OCI-LY7 (cell line): ENCODE measurements at regions not wholly inside any gene's neighbourhood (a gene's known extent, or its start where the extent isn't known, plus 50 kb on each side); places are given as distances from the start of the nearest gene placed in this dataset.
A peak's percentile ranks its signal among the peaks of the same experiment; 100 is the strongest.

Experiments used
- BruUV-seq: library from RNA; stranded (reverse); fragments of 400-500 nt; replicated peaks from 2 replicates; lab custom pipeline; 2021; lab: Mats Ljungman, UMichigan
- CTCF ChIA-PET: fragments of 300-600 bp; sonication (Branson Sonifier 250); formaldehyde crosslinking; loops from one replicate; lab custom pipeline; 2022; ENCODE audit warnings: antibody characterized with exemption; ENCODE audit not compliant: unreplicated experiment; lab: Charles Lee
- POLR2A ChIA-PET: fragments of 300-600 bp; sonication (Branson Sonifier 250); formaldehyde crosslinking; loops from one replicate; lab custom pipeline; 2022; ENCODE audit warnings: antibody characterized with exemption; lab: Charles Lee
- DNase-seq: peaks from one replicate; pipeline ENCODE4 v3.0.0-alpha.2; 2015; ENCODE audit warnings: low spot score
- H2AFZ ChIP-seq: fragments of 200-600 bp; sonication (generic), shearing (Covaris generic); 2 replicates; pipeline ENCODE4 v1.6.1; 2014; ENCODE audit warnings: mild to moderate bottlenecking, antibody characterized with exemption, low read length, moderate library complexity
- H3K27ac ChIP-seq: fragments of 200-600 bp; sonication (generic); 2 replicates; pipeline ENCODE4 v1.5.1; 2014; ENCODE audit warnings: mixed run types, low read depth, mild to moderate bottlenecking, moderate library complexity, low read length, inconsistent platforms; ENCODE audit not compliant: poor library complexity, severe bottlenecking
- H3K36me3 ChIP-seq: fragments of 200-600 bp; sonication (generic); 2 replicates; pipeline ENCODE4 v1.6.1; 2014; ENCODE audit warnings: mild to moderate bottlenecking, antibody characterized with exemption, low read length, moderate library complexity, mixed read lengths; ENCODE audit not compliant: insufficient read depth
- H3K4me1 ChIP-seq: fragments of 200-600 bp; sonication (generic); 2 replicates; pipeline ENCODE4 v1.5.1; 2014; ENCODE audit warnings: mild to moderate bottlenecking, low read length; ENCODE audit not compliant: insufficient read depth, poor library complexity, severe bottlenecking
- H3K4me2 ChIP-seq: fragments of 200-600 bp; sonication (generic); 2 replicates; pipeline ENCODE4 v1.6.1; 2014; ENCODE audit warnings: mild to moderate bottlenecking, low read length
- H3K4me3 ChIP-seq: fragments of 200-600 bp; sonication (generic); 2 replicates; pipeline ENCODE4 v1.5.1; 2014; ENCODE audit warnings: mild to moderate bottlenecking, low read depth, low read length; ENCODE audit not compliant: poor library complexity, severe bottlenecking
- H3K79me2 ChIP-seq: fragments of 200-600 bp; sonication (generic); 2 replicates; pipeline ENCODE4 v1.6.1; 2016; ENCODE audit warnings: low read depth, mild to moderate bottlenecking, low read length, moderate library complexity, mixed read lengths; ENCODE audit not compliant: insufficient read depth
- H3K9me2 ChIP-seq: fragments of 200-600 bp; sonication (generic); 2 replicates; pipeline ENCODE4 v1.6.1; 2016; ENCODE audit warnings: mild to moderate bottlenecking, low read length, mixed read lengths; ENCODE audit not compliant: insufficient read depth
- H3K9me3 ChIP-seq: fragments of 200-600 bp; sonication (generic); 2 replicates; pipeline ENCODE4 v1.6.1; 2014; ENCODE audit warnings: mild to moderate bottlenecking, mixed run types, low read length, mixed read lengths
- H4K20me1 ChIP-seq: fragments of 200-600 bp; sonication (generic); 2 replicates; pipeline ENCODE4 v1.6.1; 2014; ENCODE audit warnings: mild to moderate bottlenecking, antibody characterized with exemption, low read length, moderate library complexity, mixed read lengths; ENCODE audit not compliant: insufficient read depth
- EZH2phosphoT487 ChIP-seq: fragments of 200-600 bp; sonication (generic); IDR thresholded peaks from 2 replicates; pipeline ENCODE4 v1.6.1; 2018; ENCODE audit warnings: low read depth, borderline replicate concordance, mild to moderate bottlenecking, mixed run types, antibody characterized with exemption, low read length, moderate library complexity, mixed read lengths
- intact Hi-C: fragments of 100-400 bp; cut with micrococcal nuclease; formaldehyde crosslinking; loops from one replicate; pipeline ENCODE4 v1.10.0; 2022; ENCODE audit not compliant: unreplicated experiment
- TF ChIP-seq, protein P1 (sequence below): fragments of 200-600 bp; sonication (generic); conservative IDR thresholded peaks from 2 replicates; pipeline ENCODE4 v1.5.1; 2014; ENCODE audit warnings: mild to moderate bottlenecking, antibody characterized with exemption, low read length, moderate library complexity, mixed read lengths

DNA sequence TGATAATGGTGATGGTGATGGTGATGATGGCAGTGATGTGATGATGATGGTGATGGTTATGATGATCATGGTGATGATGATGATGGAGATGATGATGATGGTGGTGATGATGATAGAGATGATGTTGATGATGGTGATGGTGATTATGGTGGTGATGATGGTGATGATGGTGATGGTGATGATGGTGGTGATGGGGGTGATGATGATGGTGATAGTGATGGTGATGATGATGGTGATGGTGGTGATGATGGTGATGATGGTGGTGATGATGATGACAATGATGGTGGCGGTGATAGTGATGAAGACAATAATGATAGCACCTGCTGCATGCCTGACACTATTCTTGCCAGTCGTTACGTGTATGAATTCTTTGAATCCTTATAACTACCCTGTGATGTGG is 317.9 kb upstream of the AJAP1 start:
- Histone ChIP-seq H3K9me2 (no peaks in the 10 kb centered on the region), H3K4me3 (no peak overlapping the region), H3K9me3 (no peaks in the 10 kb centered on the region), H3K27ac (no peak overlapping the region), H3K79me2 (no peaks in the 10 kb centered on the region), H3K4me1 (no peaks in the 10 kb centered on the region), H3K4me2 (no peak overlapping the region), H4K20me1 (no peaks in the 10 kb centered on the region), H3K36me3 (no peaks in the 10 kb centered on the region), H2AFZ (no peak overlapping the region)
- no TSS peak for BruUV-seq
- intact Hi-C loops, result no loop called here
- TF ChIP-seq, protein P1, sequence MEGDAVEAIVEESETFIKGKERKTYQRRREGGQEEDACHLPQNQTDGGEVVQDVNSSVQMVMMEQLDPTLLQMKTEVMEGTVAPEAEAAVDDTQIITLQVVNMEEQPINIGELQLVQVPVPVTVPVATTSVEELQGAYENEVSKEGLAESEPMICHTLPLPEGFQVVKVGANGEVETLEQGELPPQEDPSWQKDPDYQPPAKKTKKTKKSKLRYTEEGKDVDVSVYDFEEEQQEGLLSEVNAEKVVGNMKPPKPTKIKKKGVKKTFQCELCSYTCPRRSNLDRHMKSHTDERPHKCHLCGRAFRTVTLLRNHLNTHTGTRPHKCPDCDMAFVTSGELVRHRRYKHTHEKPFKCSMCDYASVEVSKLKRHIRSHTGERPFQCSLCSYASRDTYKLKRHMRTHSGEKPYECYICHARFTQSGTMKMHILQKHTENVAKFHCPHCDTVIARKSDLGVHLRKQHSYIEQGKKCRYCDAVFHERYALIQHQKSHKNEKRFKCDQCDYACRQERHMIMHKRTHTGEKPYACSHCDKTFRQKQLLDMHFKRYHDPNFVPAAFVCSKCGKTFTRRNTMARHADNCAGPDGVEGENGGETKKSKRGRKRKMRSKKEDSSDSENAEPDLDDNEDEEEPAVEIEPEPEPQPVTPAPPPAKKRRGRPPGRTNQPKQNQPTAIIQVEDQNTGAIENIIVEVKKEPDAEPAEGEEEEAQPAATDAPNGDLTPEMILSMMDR, result no peak
- TF ChIP-seq EZH2phosphoT487, result no peak
- no peak for DNase-seq
- POLR2A ChIA-PET, result no interaction called here
- CTCF ChIA-PET, result no interaction called here

DNA sequence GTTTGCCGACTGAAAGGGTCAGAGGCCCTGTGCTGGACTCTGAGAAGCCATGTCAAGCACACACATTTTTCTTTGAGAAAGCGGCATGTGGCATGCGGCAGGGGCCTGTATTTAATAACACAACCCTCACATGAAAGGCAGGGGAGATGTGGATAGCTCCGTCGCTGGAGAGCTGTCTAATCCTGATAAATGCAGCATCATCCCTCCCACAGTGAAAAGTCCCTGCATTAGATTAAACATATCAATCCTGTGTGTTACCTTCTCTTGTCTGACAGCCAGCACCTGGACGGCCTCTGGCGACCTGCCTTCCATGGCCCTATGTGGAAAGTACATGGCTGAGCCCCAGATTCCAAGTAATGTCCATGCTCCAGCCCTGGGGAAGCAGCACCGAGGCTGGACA is 313.0 kb upstream of the AJAP1 start:
- Histone ChIP-seq H3K79me2 (no peaks in the 10 kb centered on the region), H3K4me3 (no peak overlapping the region), H3K9me3 (no peaks in the 10 kb centered on the region), H3K4me1 (peaks cover 15% of the 10 kb centered on the region), H3K9me2 (no peaks in the 10 kb centered on the region), H3K36me3 (no peaks in the 10 kb centered on the region), H4K20me1 (no peaks in the 10 kb centered on the region), H3K27ac (no peak overlapping the region), H3K4me2 (no peak overlapping the region), H2AFZ (no peak overlapping the region)
- intact Hi-C loops, result loop anchor here (10.0 kb wide), 1 partner anchor 167 kb away; no protein-coding TSS in a partner anchor
- CTCF ChIA-PET, result no interaction called here
- POLR2A ChIA-PET, result no interaction called here
- BruUV-seq, result no TSS peak
- TF ChIP-seq, protein P1, result no peak
- TF ChIP-seq EZH2phosphoT487, result no peak
- DNase-seq, result no peak

DNA sequence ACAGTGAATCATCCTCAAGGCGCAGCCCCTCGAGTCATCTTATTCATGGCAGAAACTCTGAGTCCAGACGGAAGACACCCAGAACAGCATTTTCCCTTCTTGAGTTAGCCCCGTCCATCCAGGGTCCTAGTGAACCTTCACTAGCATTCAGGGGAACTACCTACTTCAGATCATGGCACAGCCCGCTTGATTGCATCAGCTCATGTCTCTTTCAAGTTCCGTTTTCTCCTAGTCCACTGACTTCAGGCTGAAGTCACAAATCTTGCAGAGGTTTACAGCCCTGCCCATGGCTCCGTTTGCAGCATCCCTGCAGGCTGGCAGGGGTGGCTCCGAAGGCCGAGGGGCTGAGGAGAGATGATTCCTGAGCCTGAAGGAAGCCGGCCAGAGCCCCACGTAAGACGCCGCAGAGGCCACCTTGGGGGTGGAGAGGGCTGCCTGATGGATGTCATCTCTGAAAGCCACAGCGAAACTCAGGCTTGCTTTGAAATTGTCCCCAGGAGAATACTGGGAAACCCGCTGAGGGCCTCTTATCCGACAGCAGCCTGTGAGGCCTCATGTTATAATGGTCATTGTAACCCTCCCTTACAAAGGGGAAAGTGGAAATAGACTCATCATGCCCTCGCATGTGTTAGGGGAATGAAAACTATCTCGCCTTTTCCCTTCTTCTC is 310.2 kb upstream of the AJAP1 start:
- ChIA-PET CTCF (no interaction called here), POLR2A (interaction anchor here (0.7 kb wide), 2 partner anchors 313 to 395 kb away, joined by 3 to 4 read pairs; no protein-coding TSS in a partner anchor)
- H3K36me3 ChIP-seq, result no peaks in the 10 kb centered on the region
- peaks cover 15% of the 10 kb centered on the region for H3K4me1 ChIP-seq
- no peaks in the 10 kb centered on the region for H3K9me2 ChIP-seq
- BruUV-seq, result no TSS peak
- H3K4me2 ChIP-seq, result peak overlapping the region; percentile 36
- intact Hi-C loops, result loop anchor here (1.0 to 10.0 kb wide), 3 partner anchors 33 to 433 kb away; no protein-coding TSS in a partner anchor
- TF ChIP-seq, protein P1, result no peak
- no peak for TF ChIP-seq EZH2phosphoT487
- H4K20me1 ChIP-seq, result no peaks in the 10 kb centered on the region
- peak overlapping the region; percentile 53 for H3K27ac ChIP-seq
- peak; percentile 85 for DNase-seq
- H2AFZ ChIP-seq, result peak overlapping the region; percentile 75
- no peaks in the 10 kb centered on the region for H3K9me3 ChIP-seq
- H3K4me3 ChIP-seq, result peak overlapping the region; percentile 32
- H3K79me2 ChIP-seq, result no peaks in the 10 kb centered on the region
